Cardiac muscle cell (in vitro differentiated cells and primary cell): ENCODE measurements at regions not wholly inside any gene's neighbourhood (a gene's known extent, or its start where the extent isn't known, plus 50 kb on each side); places are given as distances from the start of the nearest gene placed in this dataset.

Experiments used
- DNase-seq, 2 donors: peaks; one replicate each; pipeline versions ENCODE4 v3.0.0 to v3.0.0-alpha.2; 2010 to 2017; ENCODE audit warnings: low read depth in 1 of 2, low spot score in 1 of 2
- H3K27ac ChIP-seq: fragments of 200-600 bp; sonication (generic); 2 replicates; pipeline ENCODE4 v1.5.1; 2016
- H3K27me3 ChIP-seq: fragments of 200-600 bp; sonication (generic); 2 replicates; pipeline ENCODE4 v1.6.0; 2016; ENCODE audit warnings: control low read depth
- H3K36me3 ChIP-seq: fragments of 200-600 bp; sonication (generic); 2 replicates; pipeline ENCODE4 v1.5.1; 2016; ENCODE audit warnings: control low read depth
- H3K4me1 ChIP-seq: fragments of 200-600 bp; sonication (generic); 2 replicates; pipeline ENCODE4 v1.8.1; 2017; ENCODE audit warnings: low read depth, mild to moderate bottlenecking, mixed run types
- H3K4me3 ChIP-seq: fragments of 200-600 bp; sonication (generic); 2 replicates; pipeline ENCODE4 v1.5.1; 2016; ENCODE audit warnings: mild to moderate bottlenecking
- H3K9me3 ChIP-seq: fragments of 200-600 bp; sonication (generic); 2 replicates; pipeline ENCODE4 v1.5.1; 2017; ENCODE audit warnings: low read depth, mild to moderate bottlenecking, control low read depth
- CTCF ChIP-seq: IDR thresholded peaks from 2 replicates; pipeline ENCODE4 v1.5.1; 2012; ENCODE audit warnings: low read depth, mild to moderate bottlenecking, low read length

GRCh38 chr7:12827219-12827821 lies 139.9 kb downstream of the ARL4A start:
- Histone ChIP-seq H3K36me3 (no peaks in the 10 kb centered on the region), H3K27ac (no peak overlapping the region), H3K4me1 (no peaks in the 10 kb centered on the region), H3K27me3 (no peaks in the 10 kb centered on the region), H3K9me3 (no peaks in the 10 kb centered on the region), H3K4me3 (no peak overlapping the region)
- peak in 1 of 2 donors; percentile 10 for DNase-seq
- no peak for TF ChIP-seq CTCF

- no peaks in the 10 kb centered on the region for H3K4me1 ChIP-seq
- H3K9me3 ChIP-seq: no peaks in the 10 kb centered on the region
- DNase-seq: no peak
- H3K4me3 ChIP-seq: no peak overlapping the region
- no peaks in the 10 kb centered on the region for H3K36me3 ChIP-seq
- no peak for TF ChIP-seq CTCF
- H3K27ac ChIP-seq: no peak overlapping the region
- no peaks in the 10 kb centered on the region for H3K27me3 ChIP-seq
Measured at GRCh38 chr7:12827920-12828319, 140.5 kb downstream of the ARL4A start.

- Histone ChIP-seq H3K9me3 (no peaks in the 10 kb centered on the region), H3K36me3 (no peaks in the 10 kb centered on the region), H3K27ac (no peak overlapping the region), H3K4me1 (no peaks in the 10 kb centered on the region), H3K4me3 (no peak overlapping the region), H3K27me3 (no peaks in the 10 kb centered on the region)
- TF ChIP-seq CTCF: no peak
- DNase-seq: no peak
Measured at GRCh38 chr7:12831024-12831423, 143.6 kb downstream of the ARL4A start.

GRCh38 chr7:12833829-12834228 lies 146.4 kb downstream of the ARL4A start:
- no peaks in the 10 kb centered on the region for H3K36me3 ChIP-seq
- no peak overlapping the region for H3K27ac ChIP-seq
- TF ChIP-seq CTCF: no peak
- no peak overlapping the region for H3K4me3 ChIP-seq
- no peaks in the 10 kb centered on the region for H3K9me3 ChIP-seq
- H3K27me3 ChIP-seq: no peaks in the 10 kb centered on the region
- H3K4me1 ChIP-seq: peaks cover 7% of the 10 kb centered on the region
- no peak for DNase-seq

- Histone ChIP-seq H3K4me1 (peaks cover 10% of the 10 kb centered on the region), H3K36me3 (no peaks in the 10 kb centered on the region), H3K4me3 (no peak overlapping the region), H3K27ac (no peak overlapping the region), H3K27me3 (no peaks in the 10 kb centered on the region), H3K9me3 (no peaks in the 10 kb centered on the region)
- DNase-seq: no peak
- no peak for TF ChIP-seq CTCF
Measured at GRCh38 chr7:12834782-12835181, 147.3 kb downstream of the ARL4A start.
